ENCODE measurements at regions not wholly inside any gene's neighbourhood (a gene's known extent, or its start where the extent isn't known, plus 50 kb on each side); places are given as distances from the start of the nearest gene placed in this dataset.

DNA sequence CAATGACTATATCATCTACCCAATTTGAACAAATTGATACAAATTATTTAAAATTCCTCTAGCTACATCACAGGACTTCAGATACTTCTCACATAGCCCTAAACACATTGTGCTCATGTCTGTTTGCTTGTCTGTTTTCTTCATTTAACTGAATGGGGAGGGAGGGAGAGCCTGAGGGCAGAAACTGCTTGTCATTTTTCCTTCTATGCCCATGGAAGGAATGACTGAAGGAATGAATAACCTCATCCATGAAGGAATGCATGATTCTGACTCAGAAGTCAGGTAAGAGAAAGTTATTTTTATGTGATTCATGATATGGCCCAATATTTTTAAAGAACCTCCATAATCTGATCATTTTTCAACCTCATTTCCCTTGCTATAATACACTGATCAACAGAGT lies 418.0 kb upstream of the PITX2 start:
- TF ChIP-seq NR2C2 (IDR thresholded peaks at IDR 0.05; ENCODE audit: borderline replicate concordance, control insufficient read depth, insufficient read length, low read depth) (no peak), SMARCA5 (IDR thresholded peaks at IDR 0.05) (no peak), HDAC6 (IDR thresholded peaks at IDR 0.05; ENCODE audit: unreplicated experiment) (no peak), TARDBP (IDR thresholded peaks at IDR 0.05; ENCODE audit: borderline replicate concordance) (no peak), MXI1 (IDR thresholded peaks at IDR 0.05; ENCODE audit: low read depth, low read length) (no peak), SIN3A (IDR thresholded peaks at IDR 0.05; ENCODE audit: low read depth, low read length) (no peak), JUND (IDR thresholded peaks at IDR 0.05; ENCODE audit: low read depth, low read length) (no peak)
- TF ChIP-seq, protein P1, sequence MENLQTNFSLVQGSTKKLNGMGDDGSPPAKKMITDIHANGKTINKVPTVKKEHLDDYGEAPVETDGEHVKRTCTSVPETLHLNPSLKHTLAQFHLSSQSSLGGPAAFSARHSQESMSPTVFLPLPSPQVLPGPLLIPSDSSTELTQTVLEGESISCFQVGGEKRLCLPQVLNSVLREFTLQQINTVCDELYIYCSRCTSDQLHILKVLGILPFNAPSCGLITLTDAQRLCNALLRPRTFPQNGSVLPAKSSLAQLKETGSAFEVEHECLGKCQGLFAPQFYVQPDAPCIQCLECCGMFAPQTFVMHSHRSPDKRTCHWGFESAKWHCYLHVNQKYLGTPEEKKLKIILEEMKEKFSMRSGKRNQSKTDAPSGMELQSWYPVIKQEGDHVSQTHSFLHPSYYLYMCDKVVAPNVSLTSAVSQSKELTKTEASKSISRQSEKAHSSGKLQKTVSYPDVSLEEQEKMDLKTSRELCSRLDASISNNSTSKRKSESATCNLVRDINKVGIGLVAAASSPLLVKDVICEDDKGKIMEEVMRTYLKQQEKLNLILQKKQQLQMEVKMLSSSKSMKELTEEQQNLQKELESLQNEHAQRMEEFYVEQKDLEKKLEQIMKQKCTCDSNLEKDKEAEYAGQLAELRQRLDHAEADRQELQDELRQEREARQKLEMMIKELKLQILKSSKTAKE (IDR thresholded peaks at IDR 0.05; ENCODE audit: low read depth, poor library complexity, severe bottlenecking) = no peak
- TF ChIP-seq, protein P2, sequence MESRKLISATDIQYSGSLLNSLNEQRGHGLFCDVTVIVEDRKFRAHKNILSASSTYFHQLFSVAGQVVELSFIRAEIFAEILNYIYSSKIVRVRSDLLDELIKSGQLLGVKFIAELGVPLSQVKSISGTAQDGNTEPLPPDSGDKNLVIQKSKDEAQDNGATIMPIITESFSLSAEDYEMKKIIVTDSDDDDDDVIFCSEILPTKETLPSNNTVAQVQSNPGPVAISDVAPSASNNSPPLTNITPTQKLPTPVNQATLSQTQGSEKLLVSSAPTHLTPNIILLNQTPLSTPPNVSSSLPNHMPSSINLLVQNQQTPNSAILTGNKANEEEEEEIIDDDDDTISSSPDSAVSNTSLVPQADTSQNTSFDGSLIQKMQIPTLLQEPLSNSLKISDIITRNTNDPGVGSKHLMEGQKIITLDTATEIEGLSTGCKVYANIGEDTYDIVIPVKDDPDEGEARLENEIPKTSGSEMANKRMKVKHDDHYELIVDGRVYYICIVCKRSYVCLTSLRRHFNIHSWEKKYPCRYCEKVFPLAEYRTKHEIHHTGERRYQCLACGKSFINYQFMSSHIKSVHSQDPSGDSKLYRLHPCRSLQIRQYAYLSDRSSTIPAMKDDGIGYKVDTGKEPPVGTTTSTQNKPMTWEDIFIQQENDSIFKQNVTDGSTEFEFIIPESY (IDR thresholded peaks at IDR 0.05) = no peak
- TF ChIP-seq, protein P3, sequence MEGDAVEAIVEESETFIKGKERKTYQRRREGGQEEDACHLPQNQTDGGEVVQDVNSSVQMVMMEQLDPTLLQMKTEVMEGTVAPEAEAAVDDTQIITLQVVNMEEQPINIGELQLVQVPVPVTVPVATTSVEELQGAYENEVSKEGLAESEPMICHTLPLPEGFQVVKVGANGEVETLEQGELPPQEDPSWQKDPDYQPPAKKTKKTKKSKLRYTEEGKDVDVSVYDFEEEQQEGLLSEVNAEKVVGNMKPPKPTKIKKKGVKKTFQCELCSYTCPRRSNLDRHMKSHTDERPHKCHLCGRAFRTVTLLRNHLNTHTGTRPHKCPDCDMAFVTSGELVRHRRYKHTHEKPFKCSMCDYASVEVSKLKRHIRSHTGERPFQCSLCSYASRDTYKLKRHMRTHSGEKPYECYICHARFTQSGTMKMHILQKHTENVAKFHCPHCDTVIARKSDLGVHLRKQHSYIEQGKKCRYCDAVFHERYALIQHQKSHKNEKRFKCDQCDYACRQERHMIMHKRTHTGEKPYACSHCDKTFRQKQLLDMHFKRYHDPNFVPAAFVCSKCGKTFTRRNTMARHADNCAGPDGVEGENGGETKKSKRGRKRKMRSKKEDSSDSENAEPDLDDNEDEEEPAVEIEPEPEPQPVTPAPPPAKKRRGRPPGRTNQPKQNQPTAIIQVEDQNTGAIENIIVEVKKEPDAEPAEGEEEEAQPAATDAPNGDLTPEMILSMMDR (IDR thresholded peaks at IDR 0.05 in 2 of 3, conservative IDR thresholded peaks at IDR 0.05 in 1 of 3; ENCODE audit: control insufficient read depth in 2 of 3, extremely low read depth in 1 of 3, insufficient read depth in 1 of 3, low read depth in 3 of 3, low read length in 3 of 3) = no peak
- TF ChIP-seq, protein P4, sequence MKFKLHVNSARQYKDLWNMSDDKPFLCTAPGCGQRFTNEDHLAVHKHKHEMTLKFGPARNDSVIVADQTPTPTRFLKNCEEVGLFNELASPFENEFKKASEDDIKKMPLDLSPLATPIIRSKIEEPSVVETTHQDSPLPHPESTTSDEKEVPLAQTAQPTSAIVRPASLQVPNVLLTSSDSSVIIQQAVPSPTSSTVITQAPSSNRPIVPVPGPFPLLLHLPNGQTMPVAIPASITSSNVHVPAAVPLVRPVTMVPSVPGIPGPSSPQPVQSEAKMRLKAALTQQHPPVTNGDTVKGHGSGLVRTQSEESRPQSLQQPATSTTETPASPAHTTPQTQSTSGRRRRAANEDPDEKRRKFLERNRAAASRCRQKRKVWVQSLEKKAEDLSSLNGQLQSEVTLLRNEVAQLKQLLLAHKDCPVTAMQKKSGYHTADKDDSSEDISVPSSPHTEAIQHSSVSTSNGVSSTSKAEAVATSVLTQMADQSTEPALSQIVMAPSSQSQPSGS (IDR thresholded peaks at IDR 0.05; ENCODE audit: low read length) = no peak
